Vagina (tissue), 2 donors: ENCODE measurements at regions not wholly inside any gene's neighbourhood (a gene's known extent, or its start where the extent isn't known, plus 50 kb on each side); places are given as distances from the start of the nearest gene placed in this dataset.

Experiments used
- POLR2AphosphoS5 ChIP-seq, 2 donors: sonication (generic); formaldehyde crosslinking; IDR thresholded peaks; one replicate each; pipeline ENCODE4 v1.9.0; 2017; ENCODE audit warnings: antibody characterized with exemption in 2 of 2, mild to moderate bottlenecking in 2 of 2, low read depth in 1 of 2; ENCODE audit not compliant: insufficient read depth in 1 of 2
- TF ChIP-seq, protein P1 (sequence below), 3 experiments: fragments of 450-650 bp in 2 of 3; fragments of 200-600 bp in 1 of 3; sonication (generic) in 1 of 3; IDR thresholded peaks; one replicate each; pipeline ENCODE4 v1.5.1; 2017 to 2019; ENCODE audit warnings: antibody characterized with exemption in 3 of 3, mild to moderate bottlenecking in 2 of 3, moderate library complexity in 2 of 3

DNA sequence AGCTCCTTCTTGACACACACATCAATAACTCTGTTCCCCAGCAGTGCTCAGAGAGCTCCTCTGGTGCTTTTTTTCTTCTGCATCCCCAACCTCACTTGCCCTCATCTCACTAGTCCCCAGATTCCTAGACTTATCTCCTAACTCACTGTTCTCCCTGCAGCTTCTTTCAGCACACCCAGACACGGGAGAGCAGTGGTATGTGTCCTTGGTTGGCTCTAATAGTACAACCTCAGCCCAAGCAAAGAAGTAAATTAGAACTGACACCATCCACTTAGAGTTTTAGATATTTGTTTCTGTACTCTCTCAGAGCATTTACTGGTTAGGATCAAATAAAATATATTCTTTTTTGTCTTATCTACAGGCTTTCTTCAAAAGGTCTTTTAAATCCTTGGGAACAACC is 201.4 kb upstream of the SNX7 start:
- TF ChIP-seq POLR2AphosphoS5 (IDR thresholded peaks at IDR 0.05; ENCODE audit: insufficient read depth in 1 of 2, low read depth in 1 of 2) = no peak
- TF ChIP-seq, protein P1, sequence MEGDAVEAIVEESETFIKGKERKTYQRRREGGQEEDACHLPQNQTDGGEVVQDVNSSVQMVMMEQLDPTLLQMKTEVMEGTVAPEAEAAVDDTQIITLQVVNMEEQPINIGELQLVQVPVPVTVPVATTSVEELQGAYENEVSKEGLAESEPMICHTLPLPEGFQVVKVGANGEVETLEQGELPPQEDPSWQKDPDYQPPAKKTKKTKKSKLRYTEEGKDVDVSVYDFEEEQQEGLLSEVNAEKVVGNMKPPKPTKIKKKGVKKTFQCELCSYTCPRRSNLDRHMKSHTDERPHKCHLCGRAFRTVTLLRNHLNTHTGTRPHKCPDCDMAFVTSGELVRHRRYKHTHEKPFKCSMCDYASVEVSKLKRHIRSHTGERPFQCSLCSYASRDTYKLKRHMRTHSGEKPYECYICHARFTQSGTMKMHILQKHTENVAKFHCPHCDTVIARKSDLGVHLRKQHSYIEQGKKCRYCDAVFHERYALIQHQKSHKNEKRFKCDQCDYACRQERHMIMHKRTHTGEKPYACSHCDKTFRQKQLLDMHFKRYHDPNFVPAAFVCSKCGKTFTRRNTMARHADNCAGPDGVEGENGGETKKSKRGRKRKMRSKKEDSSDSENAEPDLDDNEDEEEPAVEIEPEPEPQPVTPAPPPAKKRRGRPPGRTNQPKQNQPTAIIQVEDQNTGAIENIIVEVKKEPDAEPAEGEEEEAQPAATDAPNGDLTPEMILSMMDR (IDR thresholded peaks at IDR 0.05) = no peak
